GM19463 (cell line): ENCODE measurements at regions not wholly inside any gene's neighbourhood (a gene's known extent, or its start where the extent isn't known, plus 50 kb on each side); places are given as distances from the start of the nearest gene placed in this dataset.
A peak's percentile ranks its signal among the peaks of the same experiment; 100 is the strongest.
"Not testable (repeated sequence)": the region's sequence is repeated elsewhere in the genome, so short reads cannot be mapped to it uniquely, and the experiment has no call there.

Experiments used
- ATAC-seq: cut with Tn5 transposase; IDR thresholded peaks from one replicate; pipeline ENCODE4 v1.9.1; 2021; ENCODE audit warnings: mild to moderate bottlenecking, moderate library complexity; ENCODE audit not compliant: unreplicated experiment

GRCh38 chr3:178967177-178967532 is 104.5 kb downstream of the ZMAT3 start:
- peak; percentile 8 for ATAC-seq

GRCh38 chr3:178966299-178967176 is 105.1 kb downstream of the ZMAT3 start:
- ATAC-seq: peak; percentile 38

GRCh38 chr3:178964551-178964950 is 107.1 kb downstream of the ZMAT3 start:
- ATAC-seq: no peak

- no peak for ATAC-seq
These were observed 110.7 kb downstream of the ZMAT3 start for GRCh38 chr3:178960918-178961317.

- no peak for ATAC-seq
These were observed 111.4 kb downstream of the ZMAT3 start for GRCh38 chr3:178960181-178960580.

- ATAC-seq: no peak
These were observed 120.9 kb downstream of the ZMAT3 start for GRCh38 chr3:178950676-178951075.

GRCh38 chr3:178949896-178950295 is 121.7 kb downstream of the ZMAT3 start:
- no peak for ATAC-seq

- ATAC-seq: no peak
These were observed 123.1 kb downstream of the ZMAT3 start for GRCh38 chr3:178948546-178948945.

GRCh38 chr3:178947738-178948137 is 123.9 kb downstream of the ZMAT3 start:
- no peak for ATAC-seq

GRCh38 chr3:178942261-178942660 is 129.3 kb downstream of the ZMAT3 start:
- not testable (repeated sequence) for ATAC-seq

- ATAC-seq: no peak
These were observed 141.5 kb downstream of the ZMAT3 start for GRCh38 chr3:178930116-178930515.

GRCh38 chr3:178916223-178916622 is 155.4 kb downstream of the ZMAT3 start:
- no peak for ATAC-seq

GRCh38 chr3:178915365-178915764 is 156.2 kb downstream of the ZMAT3 start:
- ATAC-seq: peak; percentile 78

- ATAC-seq: no peak
These were observed 164.5 kb downstream of the ZMAT3 start for GRCh38 chr3:178907081-178907480.

- no peak for ATAC-seq
These were observed 170.4 kb downstream of the ZMAT3 start for GRCh38 chr3:178901204-178901603.

- no peak for ATAC-seq
These were observed 171.5 kb downstream of the ZMAT3 start for GRCh38 chr3:178900029-178900646.

GRCh38 chr3:178895178-178895789 is 176.3 kb downstream of the ZMAT3 start:
- ATAC-seq: no peak
